ENCODE measurements at regions not wholly inside any gene's neighbourhood (a gene's known extent, or its start where the extent isn't known, plus 50 kb on each side); places are given as distances from the start of the nearest gene placed in this dataset.
"Not testable (repeated sequence)": the region's sequence is repeated elsewhere in the genome, so short reads cannot be mapped to it uniquely, and the experiment has no call there.

- Histone ChIP-seq H3K9me2 (ENCODE audit: insufficient read depth, low read length) (no peaks in the 10 kb centered on the region), H3K4me3 (ENCODE audit: low read length) (no peak overlapping the region), H3K27me3 (ENCODE audit: insufficient read depth, low read depth, low read length) (no peaks in the 10 kb centered on the region), H3K9me3 (ENCODE audit: low read length) (no peaks in the 10 kb centered on the region), H3K4me2 (ENCODE audit: low read length) (no peak overlapping the region), H2AFZ (ENCODE audit: low read depth, low read length) (no peak overlapping the region), H4K20me1 (ENCODE audit: insufficient read depth) (no peaks in the 10 kb centered on the region), H3K27ac (ENCODE audit: low read length) (no peak overlapping the region), H3K36me3 (ENCODE audit: insufficient read depth, low read length) (no peaks in the 10 kb centered on the region), H3K79me2 (replicated peaks; ENCODE audit: insufficient read depth, low read length) (no peaks in the 10 kb centered on the region), H3K9ac (ENCODE audit: low read length) (no peak overlapping the region), H3F3A (ENCODE audit: insufficient read depth, low read length, poor library complexity, severe bottlenecking) (no peaks in the 10 kb centered on the region)
- TF ChIP-seq, protein P1, sequence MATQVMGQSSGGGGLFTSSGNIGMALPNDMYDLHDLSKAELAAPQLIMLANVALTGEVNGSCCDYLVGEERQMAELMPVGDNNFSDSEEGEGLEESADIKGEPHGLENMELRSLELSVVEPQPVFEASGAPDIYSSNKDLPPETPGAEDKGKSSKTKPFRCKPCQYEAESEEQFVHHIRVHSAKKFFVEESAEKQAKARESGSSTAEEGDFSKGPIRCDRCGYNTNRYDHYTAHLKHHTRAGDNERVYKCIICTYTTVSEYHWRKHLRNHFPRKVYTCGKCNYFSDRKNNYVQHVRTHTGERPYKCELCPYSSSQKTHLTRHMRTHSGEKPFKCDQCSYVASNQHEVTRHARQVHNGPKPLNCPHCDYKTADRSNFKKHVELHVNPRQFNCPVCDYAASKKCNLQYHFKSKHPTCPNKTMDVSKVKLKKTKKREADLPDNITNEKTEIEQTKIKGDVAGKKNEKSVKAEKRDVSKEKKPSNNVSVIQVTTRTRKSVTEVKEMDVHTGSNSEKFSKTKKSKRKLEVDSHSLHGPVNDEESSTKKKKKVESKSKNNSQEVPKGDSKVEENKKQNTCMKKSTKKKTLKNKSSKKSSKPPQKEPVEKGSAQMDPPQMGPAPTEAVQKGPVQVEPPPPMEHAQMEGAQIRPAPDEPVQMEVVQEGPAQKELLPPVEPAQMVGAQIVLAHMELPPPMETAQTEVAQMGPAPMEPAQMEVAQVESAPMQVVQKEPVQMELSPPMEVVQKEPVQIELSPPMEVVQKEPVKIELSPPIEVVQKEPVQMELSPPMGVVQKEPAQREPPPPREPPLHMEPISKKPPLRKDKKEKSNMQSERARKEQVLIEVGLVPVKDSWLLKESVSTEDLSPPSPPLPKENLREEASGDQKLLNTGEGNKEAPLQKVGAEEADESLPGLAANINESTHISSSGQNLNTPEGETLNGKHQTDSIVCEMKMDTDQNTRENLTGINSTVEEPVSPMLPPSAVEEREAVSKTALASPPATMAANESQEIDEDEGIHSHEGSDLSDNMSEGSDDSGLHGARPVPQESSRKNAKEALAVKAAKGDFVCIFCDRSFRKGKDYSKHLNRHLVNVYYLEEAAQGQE (IDR thresholded peaks at IDR 0.05; ENCODE audit: borderline replicate concordance) = no peak
- no peak for TF ChIP-seq POLR2AphosphoS5 (IDR thresholded peaks at IDR 0.05)
- TF ChIP-seq EP300 (conservative IDR thresholded peaks at IDR 0.05; ENCODE audit: poor library complexity, severe bottlenecking) = no peak
- no peak for TF ChIP-seq MXI1 (conservative IDR thresholded peaks at IDR 0.05; ENCODE audit: poor library complexity, severe bottlenecking)
- TF ChIP-seq, protein P2, sequence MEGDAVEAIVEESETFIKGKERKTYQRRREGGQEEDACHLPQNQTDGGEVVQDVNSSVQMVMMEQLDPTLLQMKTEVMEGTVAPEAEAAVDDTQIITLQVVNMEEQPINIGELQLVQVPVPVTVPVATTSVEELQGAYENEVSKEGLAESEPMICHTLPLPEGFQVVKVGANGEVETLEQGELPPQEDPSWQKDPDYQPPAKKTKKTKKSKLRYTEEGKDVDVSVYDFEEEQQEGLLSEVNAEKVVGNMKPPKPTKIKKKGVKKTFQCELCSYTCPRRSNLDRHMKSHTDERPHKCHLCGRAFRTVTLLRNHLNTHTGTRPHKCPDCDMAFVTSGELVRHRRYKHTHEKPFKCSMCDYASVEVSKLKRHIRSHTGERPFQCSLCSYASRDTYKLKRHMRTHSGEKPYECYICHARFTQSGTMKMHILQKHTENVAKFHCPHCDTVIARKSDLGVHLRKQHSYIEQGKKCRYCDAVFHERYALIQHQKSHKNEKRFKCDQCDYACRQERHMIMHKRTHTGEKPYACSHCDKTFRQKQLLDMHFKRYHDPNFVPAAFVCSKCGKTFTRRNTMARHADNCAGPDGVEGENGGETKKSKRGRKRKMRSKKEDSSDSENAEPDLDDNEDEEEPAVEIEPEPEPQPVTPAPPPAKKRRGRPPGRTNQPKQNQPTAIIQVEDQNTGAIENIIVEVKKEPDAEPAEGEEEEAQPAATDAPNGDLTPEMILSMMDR (IDR thresholded peaks at IDR 0.05; ENCODE audit: poor library complexity, severe bottlenecking) = no peak
- TF ChIP-seq RAD21 (conservative IDR thresholded peaks at IDR 0.05) = no peak
- TF ChIP-seq EZH2 (IDR thresholded peaks at IDR 0.05; ENCODE audit: borderline replicate concordance, insufficient read depth, low read length, poor library complexity, severe bottlenecking) = no peak
- no peak for TF ChIP-seq SMC3 (conservative IDR thresholded peaks at IDR 0.05; ENCODE audit: poor library complexity)
- TF ChIP-seq TAF1 (IDR thresholded peaks at IDR 0.05; ENCODE audit: low read depth) = no peak
Observed at GRCh38 chr4:29762151-29762550, 958.0 kb upstream of the PCDH7 start.

DNA sequence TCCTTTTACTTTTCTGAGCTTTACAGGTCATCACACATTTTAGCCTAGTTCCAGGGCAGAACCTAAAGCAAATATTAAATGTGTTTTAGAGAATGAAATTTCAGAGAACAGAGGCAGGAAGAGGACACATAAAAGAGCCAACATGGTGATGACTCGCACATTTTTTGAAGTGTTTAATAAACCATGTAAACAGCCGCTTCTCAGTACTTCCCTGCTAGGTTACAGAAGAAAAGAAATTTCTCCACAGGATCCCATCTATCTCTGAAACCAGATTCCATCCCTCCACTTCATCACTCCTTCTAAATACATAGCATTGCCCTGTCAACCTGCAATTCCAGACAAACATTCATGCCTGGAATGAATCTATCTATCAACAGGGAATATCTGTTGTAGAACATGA, 949.5 kb upstream of the PCDH7 start:
- Histone ChIP-seq H4K20me1 (ENCODE audit: insufficient read depth) (no peaks in the 10 kb centered on the region), H3K9me3 (ENCODE audit: low read length) (no peaks in the 10 kb centered on the region), H3K27me3 (ENCODE audit: insufficient read depth, low read depth, low read length) (no peaks in the 10 kb centered on the region), H3K4me2 (ENCODE audit: low read length) (no peak overlapping the region), H3K9me2 (ENCODE audit: insufficient read depth, low read length) (no peaks in the 10 kb centered on the region), H3K79me2 (replicated peaks; ENCODE audit: insufficient read depth, low read length) (no peaks in the 10 kb centered on the region), H3K9ac (ENCODE audit: low read length) (no peak overlapping the region), H3K27ac (ENCODE audit: low read length) (no peak overlapping the region), H3K36me3 (ENCODE audit: insufficient read depth, low read length) (no peaks in the 10 kb centered on the region), H2AFZ (ENCODE audit: low read depth, low read length) (no peak overlapping the region), H3K4me3 (ENCODE audit: low read length) (no peak overlapping the region), H3F3A (ENCODE audit: insufficient read depth, low read length, poor library complexity, severe bottlenecking) (no peaks in the 10 kb centered on the region)
- TF ChIP-seq EP300 (conservative IDR thresholded peaks at IDR 0.05; ENCODE audit: poor library complexity, severe bottlenecking) (no peak), RAD21 (conservative IDR thresholded peaks at IDR 0.05) (no peak), EZH2 (IDR thresholded peaks at IDR 0.05; ENCODE audit: borderline replicate concordance, insufficient read depth, low read length, poor library complexity, severe bottlenecking) (no peak), SMC3 (conservative IDR thresholded peaks at IDR 0.05; ENCODE audit: poor library complexity) (no peak), MXI1 (conservative IDR thresholded peaks at IDR 0.05; ENCODE audit: poor library complexity, severe bottlenecking) (no peak), POLR2AphosphoS5 (IDR thresholded peaks at IDR 0.05) (no peak), TAF1 (IDR thresholded peaks at IDR 0.05; ENCODE audit: low read depth) (no peak)
- TF ChIP-seq, protein P1 (IDR thresholded peaks at IDR 0.05; ENCODE audit: borderline replicate concordance) = no peak
- TF ChIP-seq, protein P2 (IDR thresholded peaks at IDR 0.05; ENCODE audit: poor library complexity, severe bottlenecking) = no peak

DNA sequence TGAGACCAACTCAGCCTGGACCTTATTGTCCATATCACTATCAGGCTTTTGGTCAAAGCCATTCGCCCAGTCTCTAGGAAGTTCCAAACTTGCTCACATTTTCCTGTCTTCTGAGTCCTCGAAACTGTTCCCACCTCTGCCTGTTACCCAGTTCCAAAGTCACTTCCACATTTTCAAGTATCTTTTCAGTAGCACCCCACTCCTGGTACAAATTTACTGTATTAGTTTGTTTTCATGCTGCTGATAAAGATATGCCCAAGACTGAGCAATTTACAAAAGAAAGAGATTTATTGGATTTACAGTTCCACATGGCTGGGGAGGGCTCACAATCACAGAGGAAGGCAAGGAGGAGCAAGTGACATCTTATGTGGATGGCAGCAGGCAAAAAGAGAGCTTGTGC, 932.0 kb upstream of the PCDH7 start:
- H3K27me3 ChIP-seq (ENCODE audit: insufficient read depth, low read depth, low read length); H3K4me2 ChIP-seq (ENCODE audit: low read length); H2AFZ ChIP-seq (ENCODE audit: low read depth, low read length); H3K9me2 ChIP-seq (ENCODE audit: insufficient read depth, low read length); H3K36me3 ChIP-seq (ENCODE audit: insufficient read depth, low read length); H4K20me1 ChIP-seq (ENCODE audit: insufficient read depth); H3K79me2 ChIP-seq (replicated peaks; ENCODE audit: insufficient read depth, low read length); H3K27ac ChIP-seq (ENCODE audit: low read length); H3K4me3 ChIP-seq (ENCODE audit: low read length); H3K9ac ChIP-seq (ENCODE audit: low read length); H3F3A ChIP-seq (ENCODE audit: insufficient read depth, low read length, poor library complexity, severe bottlenecking); H3K9me3 ChIP-seq (ENCODE audit: low read length): not testable (repeated sequence)

Data from neural cell (in vitro differentiated cells).